ENCODE measurements at regions not wholly inside any gene's neighbourhood (a gene's known extent, or its start where the extent isn't known, plus 50 kb on each side); places are given as distances from the start of the nearest gene placed in this dataset.

DNA sequence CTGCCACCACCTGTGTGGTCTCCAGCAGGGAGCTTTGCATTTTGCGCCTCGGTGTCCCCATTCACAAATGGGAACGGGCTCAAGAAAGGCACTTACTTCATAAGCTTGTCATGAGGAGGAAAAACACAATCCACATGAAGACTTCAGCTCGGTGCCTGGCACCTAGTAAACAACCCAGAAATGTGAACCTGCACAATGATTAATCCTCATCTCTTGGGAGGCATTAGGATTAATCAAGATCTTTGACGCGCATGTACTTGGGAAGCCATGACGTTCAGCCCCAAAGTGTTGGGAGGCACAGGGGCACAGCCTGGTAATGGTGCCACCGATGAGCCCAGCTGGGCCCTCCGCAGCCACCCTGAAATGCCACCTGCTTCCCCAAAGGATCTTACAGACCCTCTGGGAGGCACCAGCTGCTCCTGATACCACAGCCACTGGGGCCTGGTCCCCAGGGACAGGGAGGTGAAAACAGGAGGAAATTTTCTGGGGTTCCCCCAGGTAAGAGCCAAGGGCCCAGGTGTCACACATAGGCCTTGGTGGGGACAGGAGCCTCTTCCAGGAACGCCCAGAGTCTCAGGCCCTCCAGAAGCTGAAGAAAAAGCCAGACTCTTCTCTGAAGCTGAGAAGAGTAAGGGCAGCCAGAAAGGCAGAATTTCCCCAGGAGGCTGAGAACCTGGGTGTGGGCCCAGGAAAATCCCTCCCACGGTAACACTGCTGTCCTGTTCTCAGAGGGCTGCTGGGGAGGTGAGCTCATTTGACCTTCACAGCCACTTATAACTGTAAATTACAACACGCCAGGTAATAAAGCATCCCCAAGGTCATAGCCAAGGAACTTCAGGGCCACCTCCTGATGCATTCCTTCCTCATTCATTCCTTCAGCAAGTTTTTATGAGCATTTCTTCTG is 507.5 kb downstream of the SHQ1 start:
- no peaks in the 10 kb centered on the region for H3K36me3 ChIP-seq (ENCODE audit: control insufficient read depth, insufficient read depth, low read length)
- H3K27ac ChIP-seq (ENCODE audit: low read length) = no peak overlapping the region
- H3K27me3 ChIP-seq (ENCODE audit: control insufficient read depth, insufficient read depth, low read length) = no peaks in the 10 kb centered on the region
- DNase-seq (ENCODE audit: low read depth, low spot score) = no peak
- no peaks in the 10 kb centered on the region for H3K9me3 ChIP-seq (ENCODE audit: control insufficient read depth, insufficient read depth, low read length)
- no CpG with 5 or more reads among the region's 12 CpGs for WGBS (ENCODE audit: insufficient coverage, insufficient read length)
- no peak overlapping the region for H3K4me3 ChIP-seq (ENCODE audit: low read length)
- H3K4me1 ChIP-seq (ENCODE audit: control insufficient read depth, insufficient read depth, low read length) = peaks cover 7% of the 10 kb centered on the region

DNA sequence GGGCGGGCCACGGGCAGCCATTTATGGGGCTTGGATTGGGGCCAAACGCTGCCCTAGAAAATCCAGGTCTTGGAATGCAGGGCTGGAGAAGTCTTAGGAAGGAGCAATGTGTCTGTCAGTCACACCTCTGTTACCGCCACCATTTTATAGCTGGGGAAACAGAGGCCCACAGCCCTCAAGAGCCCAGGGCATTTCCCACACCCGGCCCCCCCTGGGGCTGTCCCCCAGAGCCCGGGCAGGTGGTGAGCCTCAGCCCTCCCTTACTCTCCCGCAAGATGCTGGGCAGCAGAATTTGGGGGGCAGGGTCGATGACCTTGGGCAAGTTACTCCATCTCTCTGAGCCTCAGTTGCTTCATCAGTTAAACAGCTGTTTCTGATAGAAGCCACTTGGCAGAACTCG is 508.2 kb downstream of the SHQ1 start:
- no peaks in the 10 kb centered on the region for H3K9me3 ChIP-seq (ENCODE audit: control insufficient read depth, insufficient read depth, low read length)
- H3K4me1 ChIP-seq (ENCODE audit: control insufficient read depth, insufficient read depth, low read length) = peaks cover 9% of the 10 kb centered on the region
- H3K36me3 ChIP-seq (ENCODE audit: control insufficient read depth, insufficient read depth, low read length) = no peaks in the 10 kb centered on the region
- H3K4me3 ChIP-seq (ENCODE audit: low read length) = no peak overlapping the region
- no peak for DNase-seq (ENCODE audit: low read depth, low spot score)
- no peak overlapping the region for H3K27ac ChIP-seq (ENCODE audit: low read length)
- no peaks in the 10 kb centered on the region for H3K27me3 ChIP-seq (ENCODE audit: control insufficient read depth, insufficient read depth, low read length)
- WGBS (ENCODE audit: insufficient coverage, insufficient read length) = no CpG with 5 or more reads among the region's 9 CpGs

DNA sequence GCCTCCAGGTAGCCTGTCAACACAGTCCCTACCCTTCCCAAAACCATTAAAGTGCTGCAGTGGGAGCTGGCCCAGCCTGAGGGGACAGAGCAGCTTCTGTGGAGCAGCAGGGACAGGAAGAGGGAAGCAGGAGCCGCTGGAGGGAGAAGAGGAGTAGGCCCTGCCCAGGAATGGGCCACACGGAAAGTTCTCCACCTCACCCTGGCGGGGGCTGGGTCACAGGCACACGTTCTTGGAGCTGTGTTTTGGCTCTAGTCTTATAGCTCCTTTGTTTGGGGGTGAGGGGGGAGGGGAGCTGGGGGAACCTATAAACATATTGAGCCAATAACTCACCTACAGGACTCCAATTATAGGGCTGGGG is 508.6 kb downstream of the SHQ1 start:
- WGBS (ENCODE audit: insufficient coverage, insufficient read length) = no CpG with 5 or more reads among the region's 4 CpGs
- Histone ChIP-seq H3K4me3 (ENCODE audit: low read length) (no peak overlapping the region), H3K9me3 (ENCODE audit: control insufficient read depth, insufficient read depth, low read length) (no peaks in the 10 kb centered on the region), H3K27ac (ENCODE audit: low read length) (no peak overlapping the region), H3K27me3 (ENCODE audit: control insufficient read depth, insufficient read depth, low read length) (no peaks in the 10 kb centered on the region), H3K36me3 (ENCODE audit: control insufficient read depth, insufficient read depth, low read length) (no peaks in the 10 kb centered on the region), H3K4me1 (ENCODE audit: control insufficient read depth, insufficient read depth, low read length) (peaks cover 11% of the 10 kb centered on the region)
- DNase-seq (ENCODE audit: low read depth, low spot score) = no peak

DNA sequence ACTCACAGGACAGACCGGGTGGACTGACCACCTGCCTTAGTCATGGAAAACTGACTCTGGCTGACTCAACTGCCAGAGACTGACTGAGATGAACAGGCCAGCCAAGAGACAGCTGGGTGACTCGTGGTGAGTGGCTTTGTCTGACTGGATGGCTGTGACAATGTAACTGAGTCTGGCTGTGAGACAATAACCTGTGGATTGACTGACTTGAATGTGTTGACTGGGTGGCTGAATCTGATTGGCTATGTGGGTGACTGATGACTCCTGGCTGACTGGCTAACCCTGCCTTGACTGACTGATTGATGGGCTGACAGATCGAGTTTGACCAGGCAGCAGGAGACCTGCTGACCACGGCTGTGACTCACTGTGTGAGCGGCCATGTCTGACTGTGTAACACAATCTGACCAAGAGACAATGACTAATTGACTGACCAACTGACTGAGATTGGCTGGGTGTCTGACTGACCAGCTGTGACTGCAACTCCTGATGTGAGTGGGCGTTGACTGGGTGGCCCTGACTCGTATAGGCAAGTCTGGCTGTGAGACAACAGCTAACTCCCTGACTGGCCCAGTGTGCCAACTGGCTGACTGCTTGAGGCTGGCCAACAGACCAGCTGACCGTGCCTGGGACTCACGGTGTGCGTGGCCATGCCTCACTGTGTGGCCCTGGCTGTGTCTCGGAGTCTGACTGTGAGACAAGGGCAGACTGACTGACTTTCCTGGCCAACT is 509.1 kb downstream of the SHQ1 start:
- no peaks in the 10 kb centered on the region for H3K27me3 ChIP-seq (ENCODE audit: control insufficient read depth, insufficient read depth, low read length)
- H3K9me3 ChIP-seq (ENCODE audit: control insufficient read depth, insufficient read depth, low read length) = no peaks in the 10 kb centered on the region
- no peaks in the 10 kb centered on the region for H3K36me3 ChIP-seq (ENCODE audit: control insufficient read depth, insufficient read depth, low read length)
- DNase-seq (ENCODE audit: low read depth, low spot score) = no peak
- H3K4me3 ChIP-seq (ENCODE audit: low read length) = no peak overlapping the region; the same call in 1 of the 2 replicates
- H3K4me1 ChIP-seq (ENCODE audit: control insufficient read depth, insufficient read depth, low read length) = peaks cover 11% of the 10 kb centered on the region
- H3K27ac ChIP-seq (ENCODE audit: low read length) = no peak overlapping the region
- no CpG with 5 or more reads among the region's 11 CpGs for WGBS (ENCODE audit: insufficient coverage, insufficient read length)

DNA sequence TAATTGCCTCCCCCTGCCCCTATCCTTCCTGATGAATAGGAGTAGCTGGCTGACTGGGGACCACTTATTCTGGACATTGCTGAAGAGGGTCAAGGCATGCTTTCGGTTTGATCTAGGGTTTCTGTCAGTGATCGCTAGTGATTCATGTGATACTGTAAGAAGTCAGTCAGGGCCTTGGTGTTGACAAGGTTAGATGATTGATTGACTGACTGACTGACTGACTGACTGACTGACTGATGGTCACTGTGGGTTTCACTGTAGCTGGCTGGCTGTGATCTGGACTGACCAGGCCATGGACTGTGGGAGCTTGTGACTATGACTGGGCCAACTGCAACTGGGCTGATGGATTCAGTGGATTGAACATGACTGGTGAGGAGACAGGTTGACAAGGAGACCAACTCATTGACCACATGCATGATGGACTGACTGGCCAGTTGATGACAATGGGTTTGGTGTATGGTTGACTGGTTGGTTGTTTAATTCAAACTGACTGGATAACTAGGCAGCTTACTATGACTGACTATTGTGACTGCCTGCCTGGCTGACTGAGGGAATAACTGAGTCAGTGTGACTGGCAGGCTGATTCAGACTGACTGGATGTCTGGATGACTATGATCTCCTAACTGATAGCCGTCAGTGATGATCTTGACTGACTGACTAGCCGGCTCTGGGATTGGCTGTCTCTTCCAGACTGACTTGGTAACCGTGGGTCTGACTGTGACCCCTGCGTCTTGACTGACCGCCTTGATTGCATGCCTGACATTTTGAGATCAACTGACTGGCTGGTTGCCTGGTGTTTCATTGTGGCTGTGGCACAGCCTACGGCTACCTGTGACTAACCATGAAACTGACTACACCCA is 509.9 kb downstream of the SHQ1 start:
- Histone ChIP-seq H3K27ac (ENCODE audit: low read length) (no peak overlapping the region), H3K36me3 (ENCODE audit: control insufficient read depth, insufficient read depth, low read length) (no peaks in the 10 kb centered on the region), H3K9me3 (ENCODE audit: control insufficient read depth, insufficient read depth, low read length) (no peaks in the 10 kb centered on the region), H3K27me3 (ENCODE audit: control insufficient read depth, insufficient read depth, low read length) (no peaks in the 10 kb centered on the region), H3K4me1 (ENCODE audit: control insufficient read depth, insufficient read depth, low read length) (peaks cover 11% of the 10 kb centered on the region), H3K4me3 (ENCODE audit: low read length) (no peak overlapping the region)
- DNase-seq (ENCODE audit: low read depth, low spot score) = no peak
- WGBS (ENCODE audit: insufficient coverage, insufficient read length) = no CpG with 5 or more reads among the region's 8 CpGs

DNA sequence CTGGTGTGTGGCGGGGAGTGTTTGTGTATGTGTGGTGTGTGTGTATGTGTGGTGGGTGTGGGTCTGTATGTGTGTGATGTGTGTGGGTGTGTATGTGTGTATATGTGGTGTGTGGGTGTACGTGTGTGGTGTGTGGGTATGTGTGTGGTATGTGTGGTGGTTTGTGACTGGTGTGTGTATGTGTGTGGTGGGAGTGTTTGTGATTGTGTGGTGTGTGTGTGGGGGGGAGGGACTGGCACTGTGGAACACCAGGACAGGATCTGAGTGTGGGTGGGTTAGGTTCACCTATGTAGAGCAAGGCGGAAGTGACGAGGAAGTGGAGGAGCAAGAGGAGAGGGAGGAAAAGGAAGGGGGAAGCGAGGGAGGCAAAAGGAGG is 510.8 kb downstream of the SHQ1 start:
- 100% methylated on average over 1 of the region's 5 CpGs for WGBS (ENCODE audit: insufficient coverage, insufficient read length)
- Histone ChIP-seq H3K27me3 (ENCODE audit: control insufficient read depth, insufficient read depth, low read length) (no peaks in the 10 kb centered on the region), H3K4me1 (ENCODE audit: control insufficient read depth, insufficient read depth, low read length) (peaks cover 11% of the 10 kb centered on the region), H3K4me3 (ENCODE audit: low read length) (no peak overlapping the region), H3K36me3 (ENCODE audit: control insufficient read depth, insufficient read depth, low read length) (no peaks in the 10 kb centered on the region), H3K9me3 (ENCODE audit: control insufficient read depth, insufficient read depth, low read length) (no peaks in the 10 kb centered on the region), H3K27ac (ENCODE audit: low read length) (no peak overlapping the region)
- DNase-seq (ENCODE audit: low read depth, low spot score) = no peak

DNA sequence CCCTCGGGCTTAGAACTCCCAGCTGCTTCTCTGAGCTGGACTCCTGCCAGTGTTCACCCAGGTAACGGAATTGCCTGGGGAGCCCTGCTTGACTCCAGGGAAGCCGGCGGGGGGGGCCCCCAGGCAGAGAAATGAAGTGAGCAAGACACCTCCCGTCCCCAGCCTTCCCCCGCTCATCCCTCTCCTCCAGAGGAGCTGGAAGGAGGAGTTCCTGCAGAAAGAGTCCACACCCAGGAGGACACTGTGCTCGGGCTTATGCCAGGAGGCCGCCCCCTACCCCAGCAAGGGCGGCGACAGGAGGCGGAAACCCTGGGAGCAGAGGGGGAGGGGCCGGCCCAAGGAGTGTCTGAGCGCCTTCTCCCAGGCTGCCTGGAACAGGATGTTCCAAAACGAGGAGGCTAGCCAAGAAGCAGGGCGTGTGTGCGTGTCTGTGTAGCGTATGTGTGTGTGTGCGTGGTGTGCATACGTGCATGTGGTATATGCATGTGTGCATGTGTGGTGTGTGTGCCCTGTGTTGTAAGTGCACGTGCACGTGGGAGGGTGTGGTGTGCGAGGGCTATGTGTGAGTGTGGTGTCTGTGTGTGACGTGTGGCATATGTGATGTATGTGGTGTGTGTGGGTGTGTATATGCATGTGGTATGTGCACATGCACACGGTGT is 511.3 kb downstream of the SHQ1 start:
- H3K36me3 ChIP-seq (ENCODE audit: control insufficient read depth, insufficient read depth, low read length) = no peaks in the 10 kb centered on the region
- no peaks in the 10 kb centered on the region for H3K27me3 ChIP-seq (ENCODE audit: control insufficient read depth, insufficient read depth, low read length)
- WGBS (ENCODE audit: insufficient coverage, insufficient read length) = no CpG with 5 or more reads among the region's 24 CpGs
- H3K4me1 ChIP-seq (ENCODE audit: control insufficient read depth, insufficient read depth, low read length) = peaks cover 11% of the 10 kb centered on the region
- no peak overlapping the region for H3K4me3 ChIP-seq (ENCODE audit: low read length)
- DNase-seq (ENCODE audit: low read depth, low spot score) = no peak
- H3K9me3 ChIP-seq (ENCODE audit: control insufficient read depth, insufficient read depth, low read length) = no peaks in the 10 kb centered on the region
- no peak overlapping the region for H3K27ac ChIP-seq (ENCODE audit: low read length)

DNA sequence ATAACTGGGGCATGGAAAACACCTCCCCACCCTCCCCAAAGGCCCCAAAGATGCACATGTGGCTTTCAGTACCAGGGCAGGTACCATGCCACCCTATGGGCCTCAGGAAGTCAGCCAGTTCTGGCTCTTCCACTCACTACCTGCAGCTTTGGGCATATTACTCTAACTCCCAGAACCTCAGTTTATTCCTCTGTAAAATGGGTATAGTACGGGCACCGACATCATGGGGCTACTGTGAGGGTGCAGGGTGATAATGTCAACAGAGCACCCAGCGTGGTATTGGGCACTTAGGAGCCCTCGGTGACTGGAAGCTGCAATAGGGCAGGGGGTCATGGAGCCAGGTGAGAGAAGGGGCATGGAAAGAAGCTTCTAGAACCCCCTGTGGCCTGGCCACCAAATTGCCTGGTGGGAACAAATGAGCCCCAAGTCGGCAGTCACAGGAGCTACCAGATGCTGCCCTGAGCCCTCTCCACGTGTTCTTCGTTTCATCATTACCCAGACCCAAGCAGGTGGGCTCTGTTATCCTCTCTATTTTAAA is 512.1 kb downstream of the SHQ1 start:
- Histone ChIP-seq H3K36me3 (ENCODE audit: control insufficient read depth, insufficient read depth, low read length) (no peaks in the 10 kb centered on the region), H3K9me3 (ENCODE audit: control insufficient read depth, insufficient read depth, low read length) (no peaks in the 10 kb centered on the region), H3K27me3 (ENCODE audit: control insufficient read depth, insufficient read depth, low read length) (no peaks in the 10 kb centered on the region), H3K4me1 (ENCODE audit: control insufficient read depth, insufficient read depth, low read length) (peaks cover 11% of the 10 kb centered on the region), H3K27ac (ENCODE audit: low read length) (no peak overlapping the region), H3K4me3 (ENCODE audit: low read length) (no peak overlapping the region)
- DNase-seq (ENCODE audit: low read depth, low spot score) = no peak
- no CpG with 5 or more reads among the region's 7 CpGs for WGBS (ENCODE audit: insufficient coverage, insufficient read length)

DNA sequence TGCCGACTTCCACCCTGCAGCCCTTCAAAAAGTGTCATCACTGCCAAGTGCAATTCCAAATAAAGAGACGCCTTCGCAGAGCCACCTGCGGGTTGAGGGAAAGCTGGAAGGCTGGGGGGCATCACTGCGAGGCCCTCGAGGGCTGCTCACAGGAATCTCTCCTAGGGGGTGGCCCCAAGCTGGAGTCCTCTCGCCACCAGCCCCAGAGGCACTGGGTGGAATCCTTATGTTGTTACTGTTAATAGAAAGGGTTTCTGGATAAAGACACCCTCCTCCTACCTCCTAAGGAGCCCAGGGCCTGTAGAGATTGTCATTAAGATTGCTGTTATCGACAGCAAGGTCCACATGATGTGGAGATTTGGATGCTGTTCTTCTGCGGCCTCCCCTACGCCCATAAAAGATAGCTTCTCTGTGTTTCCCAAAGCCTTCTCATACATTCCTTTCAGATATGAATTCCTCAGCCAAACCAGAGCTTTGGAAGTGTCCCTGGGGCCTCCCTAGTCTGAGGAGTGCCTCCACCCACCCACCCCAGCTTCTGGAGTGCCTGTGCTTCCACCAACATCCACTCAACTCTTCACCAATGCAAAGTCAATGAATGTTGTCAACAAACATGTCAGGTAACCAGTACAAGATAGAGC is 512.7 kb downstream of the SHQ1 start:
- H3K4me1 ChIP-seq (ENCODE audit: control insufficient read depth, insufficient read depth, low read length) = peaks cover 11% of the 10 kb centered on the region
- H3K36me3 ChIP-seq (ENCODE audit: control insufficient read depth, insufficient read depth, low read length) = no peaks in the 10 kb centered on the region
- H3K27me3 ChIP-seq (ENCODE audit: control insufficient read depth, insufficient read depth, low read length) = no peaks in the 10 kb centered on the region
- DNase-seq (ENCODE audit: low read depth, low spot score) = no peak
- WGBS (ENCODE audit: insufficient coverage, insufficient read length) = no CpG with 5 or more reads among the region's 10 CpGs
- no peak overlapping the region for H3K27ac ChIP-seq (ENCODE audit: low read length)
- no peak overlapping the region for H3K4me3 ChIP-seq (ENCODE audit: low read length)
- no peaks in the 10 kb centered on the region for H3K9me3 ChIP-seq (ENCODE audit: control insufficient read depth, insufficient read depth, low read length)

Measured in iPS DF 6.9 (cell line).